ENCODE measurements at regions not wholly inside any gene's neighbourhood (a gene's known extent, or its start where the extent isn't known, plus 50 kb on each side); places are given as distances from the start of the nearest gene placed in this dataset.

DNA sequence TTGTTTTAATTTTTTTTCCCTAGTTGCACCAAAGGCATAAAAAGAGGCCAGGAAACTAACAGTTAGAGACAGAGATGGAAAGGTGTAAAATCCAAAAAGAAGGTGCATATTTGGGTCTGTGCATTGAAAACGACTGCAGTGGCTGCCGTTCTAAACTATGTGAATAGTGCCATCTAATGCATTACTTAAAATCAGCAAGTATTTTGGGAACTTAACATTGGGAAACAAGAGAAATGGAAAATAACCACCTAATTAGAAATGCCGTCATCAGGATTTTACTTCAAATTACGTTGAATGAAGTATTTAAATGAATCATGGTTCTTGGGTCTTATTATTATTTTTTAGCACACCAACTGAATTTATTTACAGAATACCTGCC is 189.5 kb upstream of the MIR17HG start:
- no peak for ATAC-seq (ENCODE audit: insufficient number of reproducible peaks, low FRiP score, low read depth)
- no peak for DNase-seq (ENCODE audit: low spot score)
- Histone ChIP-seq H3K27me3 (replicated peaks; ENCODE audit: insufficient read depth) (no peaks in the 10 kb centered on the region), H3K9me3 (no peaks in the 10 kb centered on the region), H3K4me3 (no peak overlapping the region), H3K4me1 (ENCODE audit: control insufficient read depth in 1 of 2, low read depth in 2 of 2) (no peaks in the 10 kb centered on the region), H3K27ac (no peak overlapping the region), H3K36me3 (no peaks in the 10 kb centered on the region)
- peak; percentile 31 for TF ChIP-seq CTCF (IDR thresholded peaks at IDR 0.05)

DNA sequence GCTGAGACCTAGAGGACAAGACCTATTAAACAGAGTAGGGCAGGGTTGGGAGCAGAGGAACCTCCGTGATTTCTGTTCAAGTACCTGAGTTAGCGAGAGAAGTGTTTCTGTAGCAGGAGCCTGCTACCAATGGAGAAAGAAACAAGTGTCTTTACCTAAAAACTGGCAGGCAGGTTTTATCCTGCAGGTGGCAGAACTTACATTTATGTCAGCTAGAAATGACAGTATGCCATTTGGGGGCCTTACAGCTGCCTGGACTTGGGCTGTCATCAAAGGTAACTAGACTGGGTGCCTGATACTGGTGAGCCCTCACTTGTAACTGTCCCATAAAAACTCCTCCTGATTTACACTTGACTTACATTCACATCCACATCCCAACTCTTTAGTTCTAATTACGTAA is 185.3 kb upstream of the MIR17HG start:
- Histone ChIP-seq H3K4me3 (no peak overlapping the region), H3K9me3 (no peaks in the 10 kb centered on the region), H3K27me3 (replicated peaks; ENCODE audit: insufficient read depth) (no peaks in the 10 kb centered on the region), H3K27ac (no peak overlapping the region), H3K36me3 (no peaks in the 10 kb centered on the region), H3K4me1 (ENCODE audit: control insufficient read depth in 1 of 2, low read depth in 2 of 2) (no peaks in the 10 kb centered on the region)
- no peak for DNase-seq (ENCODE audit: low spot score)
- TF ChIP-seq CTCF (IDR thresholded peaks at IDR 0.05), result no peak
- no peak for ATAC-seq (ENCODE audit: insufficient number of reproducible peaks, low FRiP score, low read depth)

DNA sequence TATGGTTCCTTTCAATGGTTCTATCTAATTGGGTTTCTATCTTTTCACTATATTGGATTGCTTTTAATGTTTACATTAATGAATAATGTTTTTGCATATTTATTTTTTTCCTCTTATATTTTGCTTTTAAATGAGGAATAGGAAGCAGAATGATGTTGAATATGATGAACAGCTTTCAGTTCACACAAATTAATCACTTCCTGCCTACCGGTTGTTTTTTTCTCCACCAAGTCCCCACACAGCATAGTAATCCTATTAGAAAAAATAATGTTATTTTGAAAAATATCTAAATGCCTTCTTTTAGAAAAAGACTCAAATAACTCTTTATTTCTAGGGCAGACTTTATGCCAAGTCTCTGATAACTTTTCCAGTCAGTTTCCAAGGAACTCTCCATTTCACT is 184.9 kb upstream of the MIR17HG start:
- Histone ChIP-seq H3K27ac (no peak overlapping the region), H3K9me3 (no peaks in the 10 kb centered on the region), H3K4me1 (ENCODE audit: control insufficient read depth in 1 of 2, low read depth in 2 of 2) (no peaks in the 10 kb centered on the region), H3K36me3 (no peaks in the 10 kb centered on the region), H3K27me3 (replicated peaks; ENCODE audit: insufficient read depth) (no peaks in the 10 kb centered on the region), H3K4me3 (no peak overlapping the region)
- no peak for TF ChIP-seq CTCF (IDR thresholded peaks at IDR 0.05)
- no peak for ATAC-seq (ENCODE audit: insufficient number of reproducible peaks, low FRiP score, low read depth)
- no peak for DNase-seq (ENCODE audit: low spot score)

DNA sequence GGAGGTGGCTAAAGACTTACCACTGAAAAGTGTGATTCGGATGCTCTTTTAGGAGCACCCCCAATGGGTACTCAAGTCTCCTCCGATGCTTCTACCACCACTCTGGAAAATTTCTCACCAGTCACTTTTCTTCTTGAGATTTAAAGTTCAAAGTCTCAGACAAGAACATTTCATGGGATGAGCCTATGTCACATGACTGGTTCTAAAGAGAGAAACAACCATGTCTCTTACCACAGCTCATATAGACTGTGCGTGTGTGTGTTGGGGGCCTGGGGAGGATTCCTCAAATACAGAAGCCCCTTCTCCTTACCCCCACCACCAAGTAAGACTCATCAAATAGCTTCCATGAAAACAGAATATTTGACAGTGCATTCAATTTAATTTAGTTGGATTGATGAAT is 181.7 kb upstream of the MIR17HG start:
- Histone ChIP-seq H3K9me3 (no peaks in the 10 kb centered on the region), H3K27me3 (replicated peaks; ENCODE audit: insufficient read depth) (no peaks in the 10 kb centered on the region), H3K4me3 (no peak overlapping the region), H3K27ac (no peak overlapping the region), H3K4me1 (ENCODE audit: control insufficient read depth in 1 of 2, low read depth in 2 of 2) (no peaks in the 10 kb centered on the region), H3K36me3 (no peaks in the 10 kb centered on the region)
- DNase-seq (ENCODE audit: low spot score) (no peak), ATAC-seq (ENCODE audit: insufficient number of reproducible peaks, low FRiP score, low read depth) (no peak)
- no peak for TF ChIP-seq CTCF (IDR thresholded peaks at IDR 0.05)

- Histone ChIP-seq H3K4me3 (no peak overlapping the region), H3K36me3 (no peaks in the 10 kb centered on the region), H3K4me1 (ENCODE audit: control insufficient read depth in 1 of 2, low read depth in 2 of 2) (no peaks in the 10 kb centered on the region), H3K27ac (no peak overlapping the region), H3K27me3 (replicated peaks; ENCODE audit: insufficient read depth) (no peaks in the 10 kb centered on the region), H3K9me3 (no peaks in the 10 kb centered on the region)
- no peak for ATAC-seq (ENCODE audit: insufficient number of reproducible peaks, low FRiP score, low read depth)
- no peak for DNase-seq (ENCODE audit: low spot score)
- TF ChIP-seq CTCF (IDR thresholded peaks at IDR 0.05), result no peak
Measured at GRCh38 chr13:91166714-91167511, 180.6 kb upstream of the MIR17HG start.

Data from thoracic aorta (tissue), 2 donors.